AG09319 (cell line): ENCODE measurements at regions not wholly inside any gene's neighbourhood (a gene's known extent, or its start where the extent isn't known, plus 50 kb on each side); places are given as distances from the start of the nearest gene placed in this dataset.

Experiments
- DNase-seq: peaks from one replicate; pipeline ENCODE4 v3.0.0-alpha.2; 2010; ENCODE audit warnings: low read depth; ENCODE audit errors: extremely low read depth
- CTCF ChIP-seq: IDR thresholded peaks from 2 replicates; pipeline ENCODE4 v1.5.1; 2011; ENCODE audit warnings: low read depth, mild to moderate bottlenecking, inconsistent platforms, low read length, moderate library complexity

GRCh38 chr3:145639003-145639606, 521.9 kb downstream of the PLOD2 start:
- TF ChIP-seq CTCF = no peak
- DNase-seq = no peak

- TF ChIP-seq CTCF = no peak
- DNase-seq = no peak
Measured at GRCh38 chr3:145639875-145640274, 521.1 kb downstream of the PLOD2 start.

- TF ChIP-seq CTCF = no peak
- no peak for DNase-seq
Measured at GRCh38 chr3:145648396-145648795, 512.6 kb downstream of the PLOD2 start.

- no peak for TF ChIP-seq CTCF
- no peak for DNase-seq
Measured at GRCh38 chr3:145649368-145649887, 511.6 kb downstream of the PLOD2 start.

GRCh38 chr3:145650170-145650569, 510.8 kb downstream of the PLOD2 start:
- TF ChIP-seq CTCF = no peak
- DNase-seq = no peak

- no peak for TF ChIP-seq CTCF
- DNase-seq = no peak
Measured at GRCh38 chr3:145671121-145671520, 489.9 kb downstream of the PLOD2 start.

- no peak for TF ChIP-seq CTCF
- DNase-seq = no peak
Measured at GRCh38 chr3:145673838-145674237, 487.1 kb downstream of the PLOD2 start.
